ES-I3 (cell line): ENCODE measurements at regions not wholly inside any gene's neighbourhood (a gene's known extent, or its start where the extent isn't known, plus 50 kb on each side); places are given as distances from the start of the nearest gene placed in this dataset.

Source experiments
- H3K36me3 ChIP-seq: 2 replicates; pipeline ENCODE4 v1.6.1; 2013; ENCODE audit warnings: mild to moderate bottlenecking, low read length, control low read depth, moderate library complexity; ENCODE audit not compliant: insufficient read depth
- H3K4me1 ChIP-seq: 2 replicates; pipeline ENCODE4 v1.6.1; 2013; ENCODE audit warnings: mild to moderate bottlenecking, control low read depth, low read length; ENCODE audit not compliant: insufficient read depth
- H3K9ac ChIP-seq: 2 replicates; pipeline ENCODE4 v1.6.1; 2013; ENCODE audit warnings: low read depth, mild to moderate bottlenecking, low read length, moderate library complexity
- H3K9me3 ChIP-seq: 2 replicates; pipeline ENCODE4 v1.6.1; 2013; ENCODE audit warnings: mild to moderate bottlenecking, low read length, moderate library complexity; ENCODE audit not compliant: control insufficient read depth, insufficient read depth

DNA sequence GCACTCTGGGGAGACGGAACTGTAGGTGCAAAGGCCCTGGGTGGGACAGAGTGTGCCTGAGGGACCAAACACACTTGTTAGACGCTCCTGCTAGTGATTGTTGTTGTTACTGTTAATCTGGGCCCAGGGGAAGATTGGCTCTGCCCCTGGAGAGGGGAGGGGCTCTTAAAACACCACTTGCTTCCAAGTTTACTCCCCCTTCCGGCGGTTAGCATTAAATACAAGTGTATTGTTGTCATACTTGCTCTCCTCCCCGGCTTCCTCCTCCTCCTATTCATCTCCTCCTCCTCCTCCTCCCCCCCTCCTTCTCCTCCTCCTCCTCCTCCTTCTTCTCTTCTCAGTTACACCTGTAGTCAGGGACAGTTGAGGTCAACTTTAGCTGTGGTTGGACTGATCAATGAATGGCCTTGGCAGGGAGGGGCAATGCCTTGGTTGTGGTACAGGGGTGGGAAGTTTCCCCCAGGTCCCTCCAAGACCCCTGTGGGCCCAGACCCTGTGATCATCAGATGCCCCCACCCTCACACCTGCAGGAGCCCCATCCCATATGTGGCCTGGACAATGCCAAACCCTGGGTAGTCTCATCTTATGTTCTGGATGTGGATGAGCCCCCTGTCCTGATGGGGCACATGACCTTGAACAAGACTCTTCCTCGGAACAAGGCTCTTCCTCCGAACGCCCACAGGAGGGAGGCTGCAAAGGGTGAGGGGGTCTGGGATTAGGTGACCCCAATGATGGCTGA is 217.3 kb downstream of the PTPRU start:
- no peaks in the 10 kb centered on the region for H3K36me3 ChIP-seq
- H3K9me3 ChIP-seq: peaks cover 3% of the 10 kb centered on the region; the same call in 1 of the 2 replicates
- peaks cover 6% of the 10 kb centered on the region; the same call in 1 of the 2 replicates for H3K4me1 ChIP-seq
- H3K9ac ChIP-seq: no peak overlapping the region

DNA sequence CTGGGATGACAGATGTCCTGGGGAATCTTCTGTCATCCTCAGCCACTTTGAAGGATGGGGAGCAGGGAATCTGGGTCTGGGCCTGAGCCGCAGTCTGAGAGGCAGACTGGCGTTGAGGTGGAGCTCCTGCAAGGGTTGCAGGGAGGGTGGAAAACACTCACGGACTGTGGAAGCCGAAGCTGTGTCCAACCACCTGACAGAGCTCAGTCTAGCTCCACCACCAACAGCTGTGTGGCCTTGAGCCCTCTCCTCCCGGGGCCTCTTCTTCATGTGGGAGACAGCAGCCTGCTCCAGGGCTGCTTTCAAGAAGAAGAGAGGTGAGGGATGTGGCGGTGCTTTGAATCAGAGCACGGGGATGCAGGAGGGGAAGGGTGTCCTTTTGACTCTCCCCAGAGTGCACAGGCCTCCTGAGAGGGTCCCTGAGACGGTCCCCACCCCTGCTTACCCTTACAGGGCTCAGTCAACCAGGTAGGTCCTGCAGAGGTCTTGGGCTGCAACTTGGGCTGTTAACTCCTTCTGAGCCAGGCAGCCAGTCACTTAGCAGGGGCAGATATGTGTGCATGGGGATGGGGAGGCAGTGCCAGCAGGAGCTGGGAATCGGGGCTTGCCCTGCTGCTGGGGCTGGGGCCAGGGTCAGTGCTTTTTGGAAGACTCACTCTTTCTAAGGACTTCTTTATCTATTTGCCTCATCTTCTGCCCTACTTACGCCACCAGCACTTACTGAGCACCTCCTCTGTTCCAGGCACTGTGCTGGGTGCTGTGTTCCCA is 216.3 kb downstream of the PTPRU start:
- no peak overlapping the region for H3K9ac ChIP-seq
- 0 out of 2 replicates have a peak, but pooled peaks cover 4% of the 10 kb centered on the region for H3K4me1 ChIP-seq
- peaks cover 3% of the 10 kb centered on the region; the same call in 1 of the 2 replicates for H3K9me3 ChIP-seq
- no peaks in the 10 kb centered on the region for H3K36me3 ChIP-seq

DNA sequence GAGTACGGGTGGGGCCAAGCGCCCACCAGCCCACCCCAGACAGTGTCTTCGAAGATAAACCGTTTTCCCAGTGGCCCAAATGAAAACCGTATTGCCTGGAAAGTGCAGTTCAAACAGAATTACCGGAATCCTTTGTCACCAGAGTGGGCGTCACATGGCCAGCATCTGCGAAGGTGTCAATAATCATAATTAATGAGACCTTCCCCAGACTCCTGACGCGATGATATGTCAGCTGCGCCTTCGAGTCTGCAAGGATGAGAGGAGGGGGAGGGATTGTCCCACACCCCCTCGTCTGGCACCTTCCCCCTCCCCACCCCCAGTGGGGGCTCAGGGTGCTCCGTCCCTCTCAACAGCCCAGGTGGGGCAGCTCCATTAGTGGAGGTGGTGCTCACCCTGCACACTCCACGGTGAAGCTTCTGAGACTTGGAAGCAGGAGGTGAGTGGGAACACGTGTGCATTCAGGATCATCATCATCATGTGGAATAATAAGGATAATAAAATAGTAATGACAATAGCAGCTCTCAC is 215.1 kb downstream of the PTPRU start:
- 0 out of 2 replicates have a peak, but pooled peaks cover 4% of the 10 kb centered on the region for H3K4me1 ChIP-seq
- no peaks in the 10 kb centered on the region for H3K36me3 ChIP-seq
- 0 out of 2 replicates have a peak, but pooled peaks cover under 1% of the 10 kb centered on the region for H3K9me3 ChIP-seq
- no peak overlapping the region for H3K9ac ChIP-seq

- H3K9me3 ChIP-seq: no peaks in the 10 kb centered on the region
- no peaks in the 10 kb centered on the region for H3K36me3 ChIP-seq
- H3K4me1 ChIP-seq: 0 out of 2 replicates have a peak, but pooled peaks cover 4% of the 10 kb centered on the region
- H3K9ac ChIP-seq: no peak overlapping the region
These were observed 214.3 kb downstream of the PTPRU start for GRCh38 chr1:29450591-29450990.

DNA sequence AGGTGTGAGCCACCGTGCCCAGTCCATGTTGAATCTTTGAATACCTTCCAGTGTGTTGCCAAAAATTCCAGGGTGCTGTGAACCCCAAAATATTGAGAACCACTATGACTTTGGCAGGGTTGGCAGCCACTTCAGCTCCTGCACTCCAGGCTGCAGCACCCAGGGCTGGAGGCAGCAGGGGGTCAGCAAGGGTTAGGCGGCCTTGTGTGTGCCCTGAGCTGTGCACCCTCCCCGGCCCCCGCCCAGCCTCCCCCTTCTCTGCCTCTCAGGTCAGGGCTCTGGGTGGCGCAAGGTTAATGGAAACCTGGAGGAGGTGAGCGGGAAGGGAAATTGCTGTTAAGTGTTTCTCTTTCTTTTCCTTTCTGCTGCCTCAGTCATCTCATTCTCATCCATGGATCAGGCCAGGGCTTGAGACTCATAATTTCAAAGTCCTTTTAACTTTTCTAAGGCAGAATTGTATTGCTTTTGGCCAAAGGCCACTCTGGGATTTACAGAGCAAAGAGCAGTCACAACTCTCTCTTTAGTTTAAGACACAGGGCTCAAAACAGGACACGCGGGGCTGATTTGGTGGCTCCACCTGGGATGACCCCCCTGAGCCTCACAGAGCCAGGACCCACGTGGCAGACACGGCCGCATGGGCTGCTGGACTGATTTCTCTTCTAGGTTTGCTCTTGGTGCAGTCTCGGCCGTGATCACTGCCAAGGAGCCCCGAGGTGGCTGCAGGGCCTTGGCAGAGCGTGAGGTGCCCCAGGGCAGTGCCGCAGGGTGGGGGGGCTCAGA is 212.3 kb downstream of the PTPRU start:
- H3K36me3 ChIP-seq: no peaks in the 10 kb centered on the region
- peaks cover 14% of the 10 kb centered on the region; the same call in 1 of the 2 replicates for H3K4me1 ChIP-seq
- H3K9me3 ChIP-seq: no peaks in the 10 kb centered on the region
- no peak overlapping the region for H3K9ac ChIP-seq

- no peak overlapping the region for H3K9ac ChIP-seq
- no peaks in the 10 kb centered on the region for H3K36me3 ChIP-seq
- H3K4me1 ChIP-seq: peaks cover 14% of the 10 kb centered on the region; the same call in 1 of the 2 replicates
- H3K9me3 ChIP-seq: no peaks in the 10 kb centered on the region
These were observed 211.0 kb downstream of the PTPRU start for GRCh38 chr1:29447368-29447767.

GRCh38 chr1:29444782-29445729 is 208.7 kb downstream of the PTPRU start:
- H3K9me3 ChIP-seq: no peaks in the 10 kb centered on the region
- peaks cover 17% of the 10 kb centered on the region; the same call in 1 of the 2 replicates for H3K4me1 ChIP-seq
- no peaks in the 10 kb centered on the region for H3K36me3 ChIP-seq

DNA sequence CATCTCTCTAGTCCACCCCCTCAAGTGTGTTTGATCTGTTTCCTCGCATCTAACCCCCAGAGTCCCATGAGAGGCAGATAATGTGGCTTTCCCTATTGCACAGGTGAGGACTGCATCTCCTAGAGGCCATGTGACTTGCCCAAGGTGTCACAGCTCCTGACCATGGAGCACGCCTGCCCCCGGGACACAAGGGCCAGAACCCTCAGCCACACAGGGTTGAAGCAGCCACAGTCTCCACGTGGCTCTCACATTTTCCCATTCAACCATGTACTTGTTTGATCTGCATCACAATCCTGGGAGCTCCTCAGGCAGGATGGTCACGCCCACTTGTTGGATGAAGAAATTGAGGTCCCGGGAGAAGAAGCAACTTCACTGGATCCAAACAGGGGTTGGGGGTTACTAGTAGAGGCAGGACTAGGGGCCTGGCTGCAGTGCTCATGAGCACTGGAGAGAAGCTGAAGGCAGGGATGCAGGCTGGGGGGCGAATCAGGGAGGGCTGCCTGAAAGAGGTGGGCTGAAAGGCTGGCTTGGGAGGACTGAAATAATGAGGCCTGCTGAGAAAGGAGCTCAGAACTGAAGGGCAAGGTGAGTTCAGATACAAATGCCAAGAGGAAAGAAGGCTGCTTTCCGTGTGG is 207.9 kb downstream of the PTPRU start:
- Histone ChIP-seq H3K36me3 (no peaks in the 10 kb centered on the region), H3K9me3 (no peaks in the 10 kb centered on the region), H3K4me1 (peaks cover 17% of the 10 kb centered on the region; the same call in 1 of the 2 replicates), H3K9ac (no peak overlapping the region)

More at GRCh38 chr1:29444782-29445729, 208.7 kb downstream of the PTPRU start:
- no peak overlapping the region for H3K9ac ChIP-seq

GRCh38 chr1:29441916-29442668 is 205.8 kb downstream of the PTPRU start:
- Histone ChIP-seq H3K4me1 (peaks cover 17% of the 10 kb centered on the region; the same call in 1 of the 2 replicates), H3K9me3 (no peaks in the 10 kb centered on the region), H3K9ac (no peak overlapping the region), H3K36me3 (no peaks in the 10 kb centered on the region)

GRCh38 chr1:29439615-29440014 is 203.3 kb downstream of the PTPRU start:
- Histone ChIP-seq H3K4me1 (peaks cover 13% of the 10 kb centered on the region; the same call in 1 of the 2 replicates), H3K9ac (no peak overlapping the region), H3K36me3 (no peaks in the 10 kb centered on the region), H3K9me3 (no peaks in the 10 kb centered on the region)

DNA sequence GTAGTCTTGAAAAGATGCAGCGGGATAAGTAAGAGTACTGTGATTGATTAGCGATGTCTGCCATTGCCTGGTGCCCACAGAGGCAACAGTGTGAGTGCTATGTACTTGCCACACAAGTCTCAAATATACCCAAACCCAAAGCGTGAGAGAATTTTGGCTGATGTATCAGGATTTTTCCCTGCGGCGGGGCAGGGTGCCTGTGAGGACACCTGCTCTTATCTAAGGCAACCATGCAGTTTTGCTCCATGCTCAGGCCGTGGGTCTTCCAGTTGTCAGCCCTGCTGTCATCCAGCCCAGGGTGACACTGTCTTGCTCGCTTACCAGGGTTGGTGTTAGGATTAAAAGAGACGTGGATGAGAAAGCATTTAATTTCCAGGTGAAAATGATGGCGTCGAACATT is 202.7 kb downstream of the PTPRU start:
- Histone ChIP-seq H3K36me3 (no peaks in the 10 kb centered on the region), H3K4me1 (peaks cover 11% of the 10 kb centered on the region; the same call in 1 of the 2 replicates), H3K9ac (no peak overlapping the region), H3K9me3 (no peaks in the 10 kb centered on the region)

DNA sequence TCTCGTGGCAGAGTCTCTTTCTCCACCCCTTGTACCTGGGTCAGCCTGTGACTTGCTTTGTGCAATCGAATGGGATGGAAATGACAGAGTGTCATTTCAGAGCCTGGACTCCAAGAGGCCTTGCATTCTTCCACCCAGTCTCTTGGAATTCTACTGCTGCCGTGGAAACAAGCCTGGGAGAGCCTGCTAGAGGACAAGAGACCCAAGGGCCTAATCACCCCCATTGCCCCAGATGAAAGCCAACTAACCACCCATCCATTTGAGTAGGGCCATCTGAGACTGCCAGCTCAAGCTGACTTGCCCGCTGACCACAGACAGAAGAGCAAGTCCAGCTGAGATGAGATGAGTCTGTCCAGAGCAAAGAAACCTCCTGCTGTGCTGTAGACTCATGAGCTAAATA is 201.6 kb downstream of the PTPRU start:
- Histone ChIP-seq H3K36me3 (no peaks in the 10 kb centered on the region), H3K4me1 (0 out of 2 replicates have a peak, but pooled peaks cover 3% of the 10 kb centered on the region), H3K9me3 (no peaks in the 10 kb centered on the region), H3K9ac (no peak overlapping the region)
